ENCODE measurements at regions not wholly inside any gene's neighbourhood (a gene's known extent, or its start where the extent isn't known, plus 50 kb on each side); places are given as distances from the start of the nearest gene placed in this dataset.

DNA sequence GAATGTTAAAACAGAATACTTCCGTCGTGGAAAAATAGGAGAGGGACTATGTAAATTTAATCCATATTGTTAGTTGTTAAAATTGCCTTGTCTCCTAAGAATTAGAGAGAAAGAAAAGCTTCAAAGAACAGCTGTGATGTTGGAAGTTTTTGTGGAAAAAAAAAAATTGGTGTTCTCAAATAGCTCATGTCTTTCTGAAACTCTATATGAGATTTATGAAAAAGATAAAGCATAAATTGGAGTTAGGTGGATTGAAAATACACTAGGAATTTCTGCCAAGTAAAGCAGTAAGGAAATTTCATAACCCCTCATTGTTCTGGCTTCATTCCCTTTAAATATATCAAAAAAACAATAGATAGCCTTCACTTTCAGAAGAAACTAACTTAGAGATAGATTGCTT is 274.0 kb upstream of the ADAMTS5 start:
- TF ChIP-seq EP300 (IDR thresholded peaks at IDR 0.05; ENCODE audit: borderline replicate concordance) (no peak), EGR1 (IDR thresholded peaks at IDR 0.05) (no peak), CEBPB (IDR thresholded peaks at IDR 0.05) (no peak), TAF1 (IDR thresholded peaks at IDR 0.05; ENCODE audit: low read depth) (no peak)

Data from Ishikawa (cell line).